H1 (cell line): ENCODE measurements at regions not wholly inside any gene's neighbourhood (a gene's known extent, or its start where the extent isn't known, plus 50 kb on each side); places are given as distances from the start of the nearest gene placed in this dataset.
A peak's percentile ranks its signal among the peaks of the same experiment; 100 is the strongest.

ENCODE experiments used
- CTCF ChIA-PET: fragments of 300-600 bp; sonication (Branson Sonifier 250); formaldehyde crosslinking; loops from one replicate; lab custom pipeline; 2021; ENCODE audit not compliant: partially characterized antibody; lab: Charles Lee
- POLR2A ChIA-PET: fragments of 300-600 bp; sonication (Branson Sonifier 250); formaldehyde crosslinking; loops from one replicate; lab custom pipeline; 2021; ENCODE audit warnings: inconsistent platforms; ENCODE audit not compliant: partially characterized antibody; lab: Charles Lee
- DNase-seq, 2 experiments: peaks; one replicate each; pipeline versions ENCODE4 v3.0.0 to v3.0.0-alpha.2; 2010 to 2022; ENCODE audit warnings: low spot score in 2 of 2, low read depth in 1 of 2, mixed read lengths in 1 of 2
- FAIRE-seq: peaks from 2 replicates; lab custom pipeline; 2011; peaks lifted over from hg19 to GRCh38; lab: Jason Lieb, UNC
- H2AFZ ChIP-seq: 2 replicates; pipeline ENCODE4 v1.8.1; 2012; ENCODE audit warnings: low read length, inconsistent platforms
- H2AK5ac ChIP-seq: 2 replicates; pipeline ENCODE4 v1.6.1; 2013; ENCODE audit warnings: low read depth, low read length
- H2BK120ac ChIP-seq: replicated peaks from 2 replicates; pipeline ENCODE3; 2013; ENCODE audit warnings: low read depth, low read length, inconsistent platforms
- H2BK12ac ChIP-seq: 2 replicates; pipeline ENCODE4 v1.6.1; 2013; ENCODE audit warnings: low read depth, low read length
- H2BK15ac ChIP-seq: 2 replicates; pipeline ENCODE4 v1.6.1; 2013; ENCODE audit warnings: low read length
- H2BK20ac ChIP-seq: 2 replicates; pipeline ENCODE4 v1.6.1; 2013; ENCODE audit warnings: low read length
- H2BK5ac ChIP-seq: 2 replicates; pipeline ENCODE4 v1.6.1; 2013; ENCODE audit warnings: low read depth, low read length
- H3K14ac ChIP-seq: 2 replicates; pipeline ENCODE4 v1.6.1; 2013; ENCODE audit warnings: inconsistent platforms; ENCODE audit not compliant: insufficient read length
- H3K18ac ChIP-seq: 2 replicates; pipeline ENCODE4 v1.6.1; 2013; ENCODE audit warnings: low read length; ENCODE audit errors: extremely low read depth
- H3K23ac ChIP-seq: 2 replicates; pipeline ENCODE4 v1.6.1; 2013; ENCODE audit warnings: inconsistent platforms; ENCODE audit not compliant: insufficient read length
- H3K23me2 ChIP-seq: 2 replicates; pipeline ENCODE4 v1.6.1; 2013; ENCODE audit warnings: low read depth, low read length
- H3K27ac ChIP-seq: 2 replicates; pipeline ENCODE4 v1.6.1; 2011; ENCODE audit warnings: low read depth, low read length, inconsistent platforms
- H3K27me3 ChIP-seq, 4 experiments: replicated peaks in 1 of 4; 1 replicate in 1 of 4; 2 replicates in 3 of 4; pipeline versions ENCODE4 v1.6.1 to v1.8.1; 2011 to 2013; ENCODE audit warnings: low read length in 3 of 4, mild to moderate bottlenecking in 3 of 4, inconsistent platforms in 2 of 4, mixed read lengths in 2 of 4, moderate library complexity in 1 of 4; ENCODE audit not compliant: control insufficient read depth in 3 of 4, insufficient read depth in 3 of 4; ENCODE audit errors: extremely low read depth in 1 of 4
- H3K36me3 ChIP-seq, 4 experiments: 2 replicates each; pipeline versions ENCODE4 v1.6.1 to v1.8.1; 2011 to 2013; ENCODE audit warnings: mild to moderate bottlenecking in 4 of 4, low read length in 3 of 4, moderate library complexity in 2 of 4, control low read depth in 1 of 4, inconsistent platforms in 1 of 4; ENCODE audit not compliant: insufficient read depth in 4 of 4, control insufficient read depth in 2 of 4
- H3K4ac ChIP-seq: replicated peaks from 2 replicates; pipeline ENCODE3; 2013; ENCODE audit warnings: low read length, low read depth, mixed read lengths, inconsistent platforms; ENCODE audit not compliant: insufficient read length
- H3K4me1 ChIP-seq, 4 experiments: replicated peaks in 1 of 4; 1 replicate in 1 of 4; 2 replicates in 3 of 4; pipeline versions ENCODE4 v1.6.1 to v1.8.1; 2011 to 2013; ENCODE audit warnings: low read length in 3 of 4, inconsistent platforms in 2 of 4, mixed read lengths in 1 of 4; ENCODE audit not compliant: insufficient read depth in 4 of 4, control insufficient read depth in 3 of 4
- H3K4me2 ChIP-seq, 2 experiments: 2 replicates each; pipeline versions ENCODE4 v1.6.1 to v1.8.1; 2011 to 2013; ENCODE audit warnings: low read depth in 2 of 2, low read length in 2 of 2, control low read depth in 1 of 2, inconsistent platforms in 1 of 2, mild to moderate bottlenecking in 1 of 2; ENCODE audit not compliant: insufficient read depth in 1 of 2
- H3K4me3 ChIP-seq, 4 experiments: fragments of 200-600, 300-600 bp in 1 of 4; sonication (generic), shearing (Covaris generic), sonication (Bioruptor Twin) in 1 of 4; 2 replicates each; pipeline versions ENCODE4 v1.5.1 to v1.8.1; 2011 to 2016; ENCODE audit warnings: low read length in 4 of 4, low read depth in 3 of 4, control low read depth in 2 of 4, inconsistent platforms in 2 of 4, mild to moderate bottlenecking in 2 of 4, mixed read lengths in 1 of 4, moderate library complexity in 1 of 4; ENCODE audit not compliant: insufficient read depth in 2 of 4; ENCODE audit errors: extremely low read depth in 1 of 4
- H3K56ac ChIP-seq: replicated peaks from 2 replicates; pipeline ENCODE3; 2013; ENCODE audit warnings: low read depth, mild to moderate bottlenecking, mixed read lengths, low read length, inconsistent platforms; ENCODE audit not compliant: insufficient read length
- H3K79me1 ChIP-seq: 2 replicates; pipeline ENCODE4 v1.6.1; 2013; ENCODE audit warnings: low read depth, low read length, control low read depth
- H3K79me2 ChIP-seq, 2 experiments: 2 replicates each; pipeline versions ENCODE4 v1.6.1 to v1.8.1; 2012 to 2013; ENCODE audit warnings: low read length in 2 of 2, mild to moderate bottlenecking in 2 of 2, inconsistent platforms in 1 of 2; ENCODE audit not compliant: insufficient read depth in 2 of 2, control insufficient read depth in 1 of 2
- H3K9ac ChIP-seq, 4 experiments: replicated peaks in 1 of 4; 1 replicate in 1 of 4; 2 replicates in 3 of 4; pipeline versions ENCODE4 v1.6.1 to v1.8.1; 2011 to 2013; ENCODE audit warnings: low read depth in 3 of 4, low read length in 3 of 4, control low read depth in 2 of 4, mild to moderate bottlenecking in 2 of 4, moderate library complexity in 2 of 4, inconsistent platforms in 1 of 4; ENCODE audit errors: extremely low read depth in 1 of 4
- H3K9me3 ChIP-seq, 2 experiments: 2 replicates each; pipeline versions ENCODE4 v1.6.1 to v1.8.1; 2012 to 2013; ENCODE audit warnings: mild to moderate bottlenecking in 2 of 2, moderate library complexity in 2 of 2, control low read depth in 1 of 2, inconsistent platforms in 1 of 2, low read depth in 1 of 2, low read length in 1 of 2, mixed read lengths in 1 of 2; ENCODE audit not compliant: insufficient read depth in 2 of 2
- H4K20me1 ChIP-seq, 2 experiments: replicated peaks in 1 of 2; 2 replicates each; pipeline versions ENCODE3 to v1.8.1; 2011 to 2013; ENCODE audit warnings: inconsistent platforms in 2 of 2, low read length in 2 of 2, mild to moderate bottlenecking in 1 of 2; ENCODE audit not compliant: insufficient read depth in 2 of 2, control insufficient read depth in 1 of 2
- H4K5ac ChIP-seq: 2 replicates; pipeline ENCODE4 v1.6.1; 2013; ENCODE audit warnings: low read length, low read depth, mixed read lengths, inconsistent platforms; ENCODE audit not compliant: insufficient read length
- H4K8ac ChIP-seq: 2 replicates; pipeline ENCODE4 v1.8.0; 2013; ENCODE audit warnings: mild to moderate bottlenecking, moderate library complexity, low read length, inconsistent platforms; ENCODE audit not compliant: insufficient read depth; ENCODE audit errors: extremely low read depth
- H4K91ac ChIP-seq: replicated peaks from 2 replicates; pipeline ENCODE3; 2013; ENCODE audit warnings: low read length, mixed read lengths, inconsistent platforms; ENCODE audit not compliant: insufficient read length
- BCL11A ChIP-seq, 2 experiments: IDR thresholded peaks; one replicate each; pipeline ENCODE4 v1.6.1; 2011; ENCODE audit warnings: low read depth in 2 of 2, low read length in 2 of 2, mild to moderate bottlenecking in 2 of 2
- CEBPB ChIP-seq: IDR thresholded peaks from 2 replicates; pipeline ENCODE4 v1.6.1; 2012; ENCODE audit warnings: low read depth, low read length
- HDAC2 ChIP-seq, 2 experiments: fragments of 300-600 bp in 1 of 2; sonication (generic) in 1 of 2; IDR thresholded peaks; 2 replicates each; pipeline ENCODE4 v1.6.1; 2011 to 2012; ENCODE audit warnings: low read depth in 2 of 2, low read length in 2 of 2, mild to moderate bottlenecking in 2 of 2, moderate library complexity in 2 of 2, borderline replicate concordance in 1 of 2, inconsistent platforms in 1 of 2
- NANOG ChIP-seq: IDR thresholded peaks from 2 replicates; pipeline ENCODE4 v1.6.1; 2011; ENCODE audit warnings: low read length, low read depth, mild to moderate bottlenecking, inconsistent platforms; ENCODE audit not compliant: insufficient read depth, poor library complexity, severe bottlenecking
- POLR2A ChIP-seq, 2 experiments: IDR thresholded peaks; 1 replicate in 1 of 2; 2 replicates in 1 of 2; pipeline ENCODE4 v1.6.1; 2011; ENCODE audit warnings: low read depth in 2 of 2, low read length in 2 of 2, mild to moderate bottlenecking in 2 of 2; ENCODE audit errors: control extremely low read depth in 1 of 2
- RAD21 ChIP-seq, 2 experiments: IDR thresholded peaks in 1 of 2; conservative IDR thresholded peaks in 1 of 2; 2 replicates each; pipeline ENCODE4 v1.6.1; 2011; ENCODE audit warnings: low read depth in 2 of 2, low read length in 2 of 2, improper control_type of control experiment in 1 of 2, inconsistent platforms in 1 of 2, mild to moderate bottlenecking in 1 of 2, moderate library complexity in 1 of 2
- RNF2 ChIP-seq: fragments of 200-900, 300-1000 bp; sonication (generic); IDR thresholded peaks from 2 replicates; pipeline ENCODE4 v1.7.1; 2016; ENCODE audit warnings: borderline replicate concordance, low read depth, mild to moderate bottlenecking, antibody characterized with exemption, low read length; ENCODE audit not compliant: poor library complexity, severe bottlenecking; ENCODE audit errors: missing control alignments
- RXRA ChIP-seq: IDR thresholded peaks from 2 replicates; pipeline ENCODE4 v1.6.1; 2011; ENCODE audit warnings: low read depth, mild to moderate bottlenecking, low read length, moderate library complexity; ENCODE audit not compliant: insufficient read depth
- SP2 ChIP-seq: IDR thresholded peaks from 2 replicates; pipeline ENCODE4 v1.6.1; 2012; ENCODE audit warnings: mild to moderate bottlenecking, low read length, inconsistent platforms
- SP4 ChIP-seq: IDR thresholded peaks from 2 replicates; pipeline ENCODE4 v1.6.1; 2012; ENCODE audit warnings: low read length, inconsistent platforms
- WGBS, 2 experiments: shearing (Covaris generic) in 1 of 2; methylation state at CpG; one replicate each; pipeline versions ENCODE4 v1.1.6 to v1.1.7; 2013 to 2015; ENCODE audit warnings: low lambda C conversion rate in 2 of 2, mixed read lengths in 2 of 2, inconsistent platforms in 1 of 2, low coverage in 1 of 2, missing lambda C conversion rate in 1 of 2; ENCODE audit not compliant: insufficient replicate concordance in 2 of 2, insufficient coverage in 1 of 2, insufficient read length in 1 of 2; ENCODE audit errors: extremely low coverage in 1 of 2, missing lambda C conversion rate in 1 of 2; 5-methylcytosine and 5-hydroxymethylcytosine counted together
- TF ChIP-seq, protein P1 (sequence below): IDR thresholded peaks from 2 replicates; pipeline ENCODE4 v1.6.1; 2011; ENCODE audit warnings: low read depth, mild to moderate bottlenecking, low read length; ENCODE audit not compliant: insufficient read depth
- TF ChIP-seq, protein P2 (sequence below): IDR thresholded peaks from 2 replicates; pipeline ENCODE4 v1.6.1; 2011; ENCODE audit warnings: low read length, improper control_type of control experiment

DNA sequence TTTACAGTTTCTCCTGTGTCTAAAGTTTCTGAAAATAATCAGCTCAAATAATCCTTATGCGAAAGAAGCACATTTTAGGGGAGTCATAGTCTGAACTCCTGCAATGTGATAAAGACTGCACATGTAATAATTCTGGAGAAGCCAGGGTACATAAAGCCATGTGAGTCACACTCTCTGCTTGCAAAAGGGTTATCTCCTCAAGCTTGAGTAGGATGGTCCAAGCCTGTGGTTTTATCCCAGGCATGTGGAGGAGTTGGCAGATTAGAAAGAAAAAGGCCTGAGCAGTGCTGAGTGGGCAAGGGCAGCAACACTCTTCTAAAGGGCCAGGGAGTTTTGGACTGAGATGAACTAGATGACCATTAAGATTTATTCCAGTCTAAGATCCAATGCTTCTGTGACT lies 220.4 kb downstream of the RHOU start:
- H2BK5ac ChIP-seq = no peak overlapping the region
- no peaks in the 10 kb centered on the region for H3K36me3 ChIP-seq
- CTCF ChIA-PET = no interaction called here
- H4K5ac ChIP-seq = no peak overlapping the region
- H3K27me3 ChIP-seq = no peaks in the 10 kb centered on the region
- no peak overlapping the region for H3K18ac ChIP-seq
- no peak overlapping the region for H3K4ac ChIP-seq
- no peak overlapping the region for H2AFZ ChIP-seq
- H3K23ac ChIP-seq = no peak overlapping the region
- FAIRE-seq (peak; percentile 24), DNase-seq (no peak)
- H4K91ac ChIP-seq = no peak overlapping the region
- peaks cover 0 to 4% of the 10 kb centered on the region in 2 experiments; a peak in 1 of 4 replicates for H3K9me3 ChIP-seq
- H3K27ac ChIP-seq = no peak overlapping the region
- no peak overlapping the region for H3K4me3 ChIP-seq
- POLR2A ChIA-PET = no interaction called here
- H3K56ac ChIP-seq = no peak overlapping the region
- no peaks in the 10 kb centered on the region for H4K20me1 ChIP-seq
- H3K79me2 ChIP-seq = no peaks in the 10 kb centered on the region
- no peaks in the 10 kb centered on the region for H3K79me1 ChIP-seq
- H2BK20ac ChIP-seq = no peak overlapping the region
- H3K4me1 ChIP-seq = peaks cover 0 to 3% (median 0%) of the 10 kb centered on the region in 4 experiments; a peak in 1 of 7 replicates
- H3K4me2 ChIP-seq = no peak overlapping the region
- H3K14ac ChIP-seq = no peak overlapping the region
- H3K9ac ChIP-seq = no peak overlapping the region
- H2BK15ac ChIP-seq = no peak overlapping the region
- no peak overlapping the region for H2AK5ac ChIP-seq
- no peak overlapping the region for H2BK120ac ChIP-seq
- no peak overlapping the region for H4K8ac ChIP-seq
- H2BK12ac ChIP-seq = no peak overlapping the region
- H3K23me2 ChIP-seq = no peaks in the 10 kb centered on the region
- WGBS, 2 experiments = 91% methylated on average over 1 of the region's 1 CpG; no CpG with 5 or more reads in 1 of the 2 experiments
- no peak for TF ChIP-seq HDAC2 (IDR thresholded peaks at IDR 0.05; ENCODE audit: borderline replicate concordance in 1 of 2, low read depth in 2 of 2, low read length in 2 of 2)
- no peak for TF ChIP-seq SP4
- no peak for TF ChIP-seq POLR2A (IDR thresholded peaks at IDR 0.05; ENCODE audit: control extremely low read depth in 1 of 2, low read depth in 2 of 2, low read length in 2 of 2)
- no peak for TF ChIP-seq SP2
- no peak for TF ChIP-seq CEBPB
- no peak for TF ChIP-seq BCL11A (IDR thresholded peaks at IDR 0.05; ENCODE audit: low read depth in 2 of 2, low read length in 2 of 2)
- no peak for TF ChIP-seq RNF2
- TF ChIP-seq RAD21 (IDR thresholded peaks at IDR 0.05 in 1 of 2, conservative IDR thresholded peaks at IDR 0.05 in 1 of 2; ENCODE audit: low read depth in 2 of 2, low read length in 2 of 2) = no peak
- TF ChIP-seq, protein P1, sequence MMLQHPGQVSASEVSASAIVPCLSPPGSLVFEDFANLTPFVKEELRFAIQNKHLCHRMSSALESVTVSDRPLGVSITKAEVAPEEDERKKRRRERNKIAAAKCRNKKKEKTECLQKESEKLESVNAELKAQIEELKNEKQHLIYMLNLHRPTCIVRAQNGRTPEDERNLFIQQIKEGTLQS = no peak
- TF ChIP-seq NANOG = no peak
- TF ChIP-seq, protein P2, sequence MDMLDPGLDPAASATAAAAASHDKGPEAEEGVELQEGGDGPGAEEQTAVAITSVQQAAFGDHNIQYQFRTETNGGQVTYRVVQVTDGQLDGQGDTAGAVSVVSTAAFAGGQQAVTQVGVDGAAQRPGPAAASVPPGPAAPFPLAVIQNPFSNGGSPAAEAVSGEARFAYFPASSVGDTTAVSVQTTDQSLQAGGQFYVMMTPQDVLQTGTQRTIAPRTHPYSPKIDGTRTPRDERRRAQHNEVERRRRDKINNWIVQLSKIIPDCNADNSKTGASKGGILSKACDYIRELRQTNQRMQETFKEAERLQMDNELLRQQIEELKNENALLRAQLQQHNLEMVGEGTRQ = no peak
- TF ChIP-seq RXRA = no peak
